ENCODE measurements at regions not wholly inside any gene's neighbourhood (a gene's known extent, or its start where the extent isn't known, plus 50 kb on each side); places are given as distances from the start of the nearest gene placed in this dataset.

GRCh38 chr1:222967466-222968240 is 152.8 kb downstream of the DISP1 start:
- TF ChIP-seq ZNF551 (CRISPR knock-in tag; IDR thresholded peaks at IDR 0.05), result no peak
- TF ChIP-seq MEIS2 (IDR thresholded peaks at IDR 0.05; ENCODE audit: partially characterized antibody), result no peak
- TF ChIP-seq ZSCAN29 (IDR thresholded peaks at IDR 0.05), result no peak
- no peak for TF ChIP-seq EHMT2 (IDR thresholded peaks at IDR 0.05)
- TF ChIP-seq SIN3A (IDR thresholded peaks at IDR 0.05; ENCODE audit: borderline replicate concordance in 2 of 2, control insufficient read depth in 1 of 2, low read depth in 2 of 2, low read length in 2 of 2), result no peak
